Spleen (tissue), 11 donors: ENCODE measurements at regions not wholly inside any gene's neighbourhood (a gene's known extent, or its start where the extent isn't known, plus 50 kb on each side); places are given as distances from the start of the nearest gene placed in this dataset.

Experiments
- DNase-seq: peaks from one replicate; pipeline ENCODE4 v3.0.0-alpha.2; 2020
- H3K27ac ChIP-seq, 8 donors: fragments of 200-600 bp; sonication (generic) in 7 of 8; 1 replicate in 4 of 8; 2 replicates in 4 of 8; pipeline versions ENCODE4 v1.5.0 to v1.8.0; 2016 to 2021; ENCODE audit warnings: inconsistent platforms in 4 of 8, mild to moderate bottlenecking in 4 of 8, moderate library complexity in 1 of 8
- H3K27me3 ChIP-seq, 7 donors: fragments of 200-600 bp; sonication (generic) in 6 of 7; replicated peaks in 1 of 7; 1 replicate in 4 of 7; 2 replicates in 3 of 7; pipeline versions ENCODE4 v1.5.0 to v1.8.0; 2016 to 2021; ENCODE audit warnings: inconsistent platforms in 3 of 7, mild to moderate bottlenecking in 1 of 7
- H3K36me3 ChIP-seq, 6 donors: fragments of 200-600 bp; sonication (generic) in 5 of 6; 1 replicate in 4 of 6; 2 replicates in 2 of 6; pipeline versions ENCODE4 v1.5.0 to v1.8.0; 2016 to 2021; ENCODE audit warnings: inconsistent platforms in 2 of 6
- H3K4me1 ChIP-seq, 6 donors: fragments of 200-600 bp; sonication (generic) in 5 of 6; 1 replicate in 3 of 6; 2 replicates in 3 of 6; pipeline versions ENCODE4 v1.5.0 to v1.8.0; 2016 to 2021; ENCODE audit warnings: inconsistent platforms in 3 of 6
- H3K4me3 ChIP-seq, 8 donors: fragments of 200-600 bp; sonication (generic) in 7 of 8; 1 replicate in 4 of 8; 2 replicates in 4 of 8; pipeline versions ENCODE4 v1.5.0 to v1.8.0; 2016 to 2021; ENCODE audit warnings: inconsistent platforms in 4 of 8, mild to moderate bottlenecking in 4 of 8, moderate library complexity in 2 of 8
- H3K9me3 ChIP-seq, 8 donors: fragments of 200-600 bp; sonication (generic) in 7 of 8; 1 replicate in 4 of 8; 2 replicates in 4 of 8; pipeline versions ENCODE4 v1.5.0 to v1.8.0; 2016 to 2021; ENCODE audit warnings: inconsistent platforms in 4 of 8
- POLR2A ChIP-seq, 3 donors: fragments of 450-650 bp; IDR thresholded peaks; one replicate each; pipeline ENCODE4 v1.5.1; 2017; ENCODE audit warnings: antibody characterized with exemption in 3 of 3, mild to moderate bottlenecking in 1 of 3
- POLR2AphosphoS5 ChIP-seq, 3 donors: sonication (generic); formaldehyde crosslinking; IDR thresholded peaks; one replicate each; pipeline ENCODE4 v1.5.1; 2017; ENCODE audit warnings: antibody characterized with exemption in 3 of 3
- WGBS, 5 donors: extraction: QIAGEN DNeasy Blood & Tissue Kit in 3 of 5; methylation state at CpG; one replicate each; pipeline versions ENCODE4 v1.1.5 to v1.1.7; 2013 to 2018; 5-methylcytosine and 5-hydroxymethylcytosine counted together
- intact Hi-C: fragments of 100-400 bp; cut with DNase I; formaldehyde crosslinking; loops from one replicate; pipeline ENCODE4 v1.15.0; 2023; ENCODE audit warnings: low total_unique reads
- TF ChIP-seq, protein P1 (sequence below), 11 experiments: fragments of 200-600 bp in 7 of 11; fragments of 450-650 bp in 4 of 11; sonication (generic) in 4 of 11; IDR thresholded peaks in 8 of 11; conservative IDR thresholded peaks in 3 of 11; 1 replicate in 7 of 11; 2 replicates in 4 of 11; pipeline versions ENCODE4 v1.4.0 to v1.8.0; 2016 to 2021; ENCODE audit warnings: antibody characterized with exemption in 11 of 11, inconsistent platforms in 4 of 11, mild to moderate bottlenecking in 1 of 11
- donor health status: healthy with polysubstance abuse.
- donor health status: DM: no; HTN: no; CAD: no; lungs with moderate emphysema.
- donor health status: DM: no; HTN: no; CAD: no.
- donor health status: Bipolar disorder and iron deficiency.
- donor health status: healthy.
- donor health status: DM: no; HTN: no; CAD: no.
- donor health status: DM: yes; HTN: yes; CAD: no.

- no peaks in the 10 kb centered on the region for H3K36me3 ChIP-seq
- DNase-seq, result no peak
- no peak for TF ChIP-seq POLR2A (IDR thresholded peaks at IDR 0.05)
- TF ChIP-seq, protein P1, sequence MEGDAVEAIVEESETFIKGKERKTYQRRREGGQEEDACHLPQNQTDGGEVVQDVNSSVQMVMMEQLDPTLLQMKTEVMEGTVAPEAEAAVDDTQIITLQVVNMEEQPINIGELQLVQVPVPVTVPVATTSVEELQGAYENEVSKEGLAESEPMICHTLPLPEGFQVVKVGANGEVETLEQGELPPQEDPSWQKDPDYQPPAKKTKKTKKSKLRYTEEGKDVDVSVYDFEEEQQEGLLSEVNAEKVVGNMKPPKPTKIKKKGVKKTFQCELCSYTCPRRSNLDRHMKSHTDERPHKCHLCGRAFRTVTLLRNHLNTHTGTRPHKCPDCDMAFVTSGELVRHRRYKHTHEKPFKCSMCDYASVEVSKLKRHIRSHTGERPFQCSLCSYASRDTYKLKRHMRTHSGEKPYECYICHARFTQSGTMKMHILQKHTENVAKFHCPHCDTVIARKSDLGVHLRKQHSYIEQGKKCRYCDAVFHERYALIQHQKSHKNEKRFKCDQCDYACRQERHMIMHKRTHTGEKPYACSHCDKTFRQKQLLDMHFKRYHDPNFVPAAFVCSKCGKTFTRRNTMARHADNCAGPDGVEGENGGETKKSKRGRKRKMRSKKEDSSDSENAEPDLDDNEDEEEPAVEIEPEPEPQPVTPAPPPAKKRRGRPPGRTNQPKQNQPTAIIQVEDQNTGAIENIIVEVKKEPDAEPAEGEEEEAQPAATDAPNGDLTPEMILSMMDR (IDR thresholded peaks at IDR 0.05 in 8 of 11, conservative IDR thresholded peaks at IDR 0.05 in 3 of 11), result no peak
- no peak for TF ChIP-seq POLR2AphosphoS5 (IDR thresholded peaks at IDR 0.05)
- no peak overlapping the region for H3K4me3 ChIP-seq
- H3K4me1 ChIP-seq, result no peaks in the 10 kb centered on the region
- no peak overlapping the region for H3K27ac ChIP-seq
- WGBS, 5 donors, result 67 to 79% (median 72%) methylated on average over 3 of the region's 3 CpGs
- H3K27me3 ChIP-seq, result no peaks in the 10 kb centered on the region
- H3K9me3 ChIP-seq, result no peaks in the 10 kb centered on the region
- intact Hi-C loops, result no loop called here
Observed at GRCh38 chr5:158486566-158486965, 613.1 kb downstream of the EBF1 start.

DNA sequence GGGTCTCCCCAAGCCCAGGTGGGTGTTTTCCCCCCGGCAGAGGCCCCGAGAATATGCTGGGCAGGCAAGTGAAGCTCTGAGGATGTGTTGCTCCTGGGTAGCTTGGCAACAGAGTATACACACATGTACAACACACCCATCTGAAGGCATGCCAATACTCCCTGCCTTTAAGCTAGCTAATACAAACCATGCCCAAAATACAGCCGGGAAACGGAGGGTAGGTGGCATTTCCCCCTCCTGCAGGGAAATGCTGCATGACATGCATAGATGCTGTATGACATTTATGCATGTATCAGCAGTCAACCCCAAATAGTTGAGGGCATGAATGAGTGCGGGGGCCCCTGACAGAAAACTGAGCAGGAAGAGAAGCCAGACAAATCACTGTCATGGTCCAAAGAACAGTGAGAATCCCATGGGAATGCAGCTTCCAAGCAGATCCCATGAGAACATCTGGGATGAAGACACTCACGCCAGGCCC is 614.1 kb downstream of the EBF1 start:
- H3K4me1 ChIP-seq, result no peaks in the 10 kb centered on the region
- no peak for DNase-seq
- H3K4me3 ChIP-seq, result no peak overlapping the region
- no peak overlapping the region for H3K27ac ChIP-seq
- WGBS, 5 donors, result 62 to 90% (median 86%) methylated on average over 6 of the region's 6 CpGs
- intact Hi-C loops, result no loop called here
- no peaks in the 10 kb centered on the region for H3K27me3 ChIP-seq
- H3K36me3 ChIP-seq, result no peaks in the 10 kb centered on the region
- no peaks in the 10 kb centered on the region for H3K9me3 ChIP-seq
- TF ChIP-seq POLR2A (IDR thresholded peaks at IDR 0.05) (no peak), POLR2AphosphoS5 (IDR thresholded peaks at IDR 0.05) (no peak)
- TF ChIP-seq, protein P1 (IDR thresholded peaks at IDR 0.05 in 8 of 11, conservative IDR thresholded peaks at IDR 0.05 in 3 of 11), result no peak

DNA sequence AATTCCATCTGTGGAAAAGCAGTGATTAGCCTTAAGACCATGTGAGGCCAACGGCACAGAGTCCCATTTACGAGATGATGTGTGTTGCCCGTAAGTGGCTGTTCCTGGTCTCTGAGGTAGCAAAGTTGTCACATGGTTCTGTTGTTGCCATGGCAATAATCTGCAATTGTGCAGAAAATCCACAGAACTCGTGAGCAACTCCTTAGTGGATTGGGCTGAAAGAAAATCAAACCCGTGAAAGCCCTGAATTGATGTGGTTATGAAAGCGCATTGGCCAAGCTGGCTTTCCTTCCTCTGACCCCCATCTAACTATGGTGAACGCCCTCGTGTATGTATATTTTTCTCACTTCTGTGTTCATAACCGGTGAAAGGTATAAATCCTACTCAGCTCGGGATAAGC is 614.7 kb downstream of the EBF1 start:
- H3K9me3 ChIP-seq, result no peaks in the 10 kb centered on the region
- TF ChIP-seq, protein P1 (IDR thresholded peaks at IDR 0.05 in 8 of 11, conservative IDR thresholded peaks at IDR 0.05 in 3 of 11), result no peak
- TF ChIP-seq POLR2AphosphoS5 (IDR thresholded peaks at IDR 0.05) (no peak), POLR2A (IDR thresholded peaks at IDR 0.05) (no peak)
- no peak for DNase-seq
- intact Hi-C loops, result no loop called here
- no peak overlapping the region for H3K27ac ChIP-seq
- H3K4me3 ChIP-seq, result no peak overlapping the region
- WGBS, 5 donors, result 78 to 87% (median 84%) methylated on average over 10 of the region's 10 CpGs
- no peaks in the 10 kb centered on the region for H3K4me1 ChIP-seq
- no peaks in the 10 kb centered on the region for H3K36me3 ChIP-seq
- no peaks in the 10 kb centered on the region for H3K27me3 ChIP-seq

GRCh38 chr5:158484150-158484549 is 615.6 kb downstream of the EBF1 start:
- H3K27me3 ChIP-seq, result no peaks in the 10 kb centered on the region
- H3K36me3 ChIP-seq, result no peaks in the 10 kb centered on the region
- H3K4me1 ChIP-seq, result no peaks in the 10 kb centered on the region
- H3K27ac ChIP-seq, result no peak overlapping the region
- no peak for DNase-seq
- intact Hi-C loops, result no loop called here
- 71 to 88% (median 86%) methylated on average over 1 of the region's 1 CpG for WGBS, 5 donors
- TF ChIP-seq POLR2AphosphoS5 (IDR thresholded peaks at IDR 0.05) (no peak), POLR2A (IDR thresholded peaks at IDR 0.05) (no peak)
- TF ChIP-seq, protein P1 (IDR thresholded peaks at IDR 0.05 in 8 of 11, conservative IDR thresholded peaks at IDR 0.05 in 3 of 11), result no peak
- H3K9me3 ChIP-seq, result no peaks in the 10 kb centered on the region
- no peak overlapping the region for H3K4me3 ChIP-seq
